Limb (tissue), 2 donors: ENCODE measurements at regions not wholly inside any gene's neighbourhood (a gene's known extent, or its start where the extent isn't known, plus 50 kb on each side); places are given as distances from the start of the nearest gene placed in this dataset.
"Not testable (repeated sequence)": the region's sequence is repeated elsewhere in the genome, so short reads cannot be mapped to it uniquely, and the experiment has no call there.

Experiments
- DNase-seq, 2 donors: peaks; one replicate each; pipeline ENCODE4 v3.0.0-alpha.2; 2016; ENCODE audit errors: extremely low spot score in 2 of 2

DNA sequence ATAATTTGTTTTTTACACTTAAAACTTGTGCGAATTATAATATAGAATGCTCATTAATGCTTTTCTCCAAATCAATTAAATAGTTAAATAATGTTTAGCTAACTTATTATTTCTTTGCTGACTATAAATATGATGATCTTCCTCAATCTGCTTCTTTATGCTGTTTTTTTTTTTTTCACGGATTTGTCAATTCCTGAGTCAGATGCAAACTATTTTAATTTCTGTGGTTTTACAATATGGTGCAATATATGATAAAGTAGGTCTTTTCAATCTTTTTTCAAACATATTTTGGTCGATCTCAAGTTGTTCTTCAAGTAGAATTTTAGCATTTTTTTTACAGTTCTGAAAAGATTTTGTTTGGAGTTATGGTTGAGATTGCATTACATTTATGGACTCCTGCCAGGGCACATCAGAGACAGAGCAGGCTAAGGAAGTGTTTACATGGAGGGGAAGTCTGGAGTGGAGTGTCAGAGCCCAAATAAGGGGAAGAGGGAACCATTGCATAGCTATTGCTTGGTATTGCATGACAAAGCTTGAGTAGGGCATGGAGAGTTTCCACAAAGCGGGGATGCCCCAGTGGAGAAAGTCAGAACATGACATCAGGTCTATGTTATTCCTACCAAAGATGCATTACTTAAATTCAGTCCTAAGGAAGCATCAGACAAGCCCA lies 204.4 kb downstream of the OTUD1 start:
- DNase-seq = no peak

DNA sequence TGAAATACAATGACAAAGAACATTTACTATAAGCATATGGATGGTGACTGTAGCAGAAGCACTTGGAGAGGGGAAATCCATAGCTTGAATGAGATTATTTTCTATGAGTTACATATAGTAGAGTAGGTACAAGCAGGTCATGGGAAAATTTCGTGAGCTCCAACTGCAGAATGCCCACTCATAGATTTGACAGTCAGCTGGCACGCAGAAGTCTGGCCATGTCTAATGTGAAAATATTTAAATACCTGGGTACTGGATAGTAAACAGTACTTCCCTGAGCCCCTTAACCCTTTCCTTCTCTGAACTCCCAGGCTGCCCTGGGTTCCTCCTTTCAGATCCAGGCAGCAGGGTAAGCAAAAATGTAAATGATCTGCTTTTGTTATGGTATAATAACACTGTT lies 209.7 kb downstream of the OTUD1 start:
- no peak for DNase-seq

DNA sequence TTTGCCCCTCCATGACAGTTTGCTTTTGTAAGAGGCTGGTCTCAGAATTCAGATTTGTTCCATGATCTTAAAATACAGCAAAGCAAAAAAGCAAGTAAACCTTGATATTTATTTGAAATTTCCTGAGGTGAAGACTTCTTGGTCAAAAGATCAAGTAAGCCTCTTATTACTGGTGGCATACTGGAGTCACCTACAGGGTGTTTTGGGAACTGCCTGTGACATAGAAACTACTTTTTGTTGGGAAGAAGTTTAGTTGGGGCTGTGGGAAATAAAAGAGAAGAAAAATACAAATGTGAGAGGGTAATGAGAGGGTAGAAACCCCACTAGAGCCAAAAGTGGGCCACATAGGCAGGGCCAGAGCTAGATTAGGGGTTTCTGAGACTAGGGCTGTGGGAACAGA lies 217.9 kb downstream of the OTUD1 start:
- DNase-seq = no peak

GRCh38 chr10:23657677-23658076 lies 218.8 kb downstream of the OTUD1 start:
- no peak for DNase-seq

DNA sequence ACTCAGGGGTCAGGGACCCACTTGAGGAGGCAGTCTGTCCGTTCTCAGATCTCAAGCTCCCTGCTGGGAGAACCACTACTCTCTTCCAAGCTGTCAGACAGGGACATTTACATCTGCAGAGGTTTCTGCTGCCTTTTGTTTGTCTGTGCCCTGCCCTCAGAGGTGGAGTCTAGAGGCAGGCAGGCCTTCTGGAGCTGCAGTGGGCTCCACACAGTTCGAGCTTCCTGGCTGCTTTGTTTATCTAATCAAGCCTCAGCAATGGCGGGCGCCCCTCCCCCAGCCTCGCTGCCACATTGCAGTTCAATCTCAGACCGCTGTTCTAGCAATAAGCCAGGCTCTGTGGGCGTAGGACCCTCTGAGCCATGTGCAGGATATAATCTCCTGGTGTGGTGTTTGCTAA lies 233.0 kb downstream of the OTUD1 start:
- DNase-seq = not testable (repeated sequence)

- DNase-seq = no peak
Observed at GRCh38 chr10:23675585-23675984, 236.7 kb downstream of the OTUD1 start.

GRCh38 chr10:23676296-23676695 lies 237.4 kb downstream of the OTUD1 start:
- no peak for DNase-seq

DNA sequence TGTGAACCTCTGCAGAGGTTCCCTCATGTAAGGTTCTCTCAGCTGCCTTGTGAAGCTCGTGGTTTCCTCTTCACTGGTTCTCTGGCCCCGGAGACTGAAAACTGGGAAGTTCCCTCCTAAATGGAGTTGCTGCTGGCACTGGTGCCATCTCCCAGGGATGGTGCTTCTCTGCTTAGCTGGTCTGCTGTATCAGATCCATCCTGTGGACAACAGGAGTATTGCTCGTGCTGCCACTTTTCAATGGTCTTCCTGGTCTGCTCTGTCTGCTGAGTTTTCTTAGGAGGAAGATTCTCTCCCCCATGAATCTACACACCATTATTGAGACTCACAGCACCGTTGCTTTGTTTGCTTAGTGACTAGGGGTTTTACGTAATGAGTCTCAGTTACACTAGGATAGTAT lies 247.8 kb downstream of the OTUD1 start:
- DNase-seq = no peak

GRCh38 chr10:23692736-23693135 lies 253.9 kb downstream of the OTUD1 start:
- no peak for DNase-seq

- DNase-seq = peak in 1 of 2 donors; percentile 57
Observed at GRCh38 chr10:23693501-23693901, 254.6 kb downstream of the OTUD1 start.

DNA sequence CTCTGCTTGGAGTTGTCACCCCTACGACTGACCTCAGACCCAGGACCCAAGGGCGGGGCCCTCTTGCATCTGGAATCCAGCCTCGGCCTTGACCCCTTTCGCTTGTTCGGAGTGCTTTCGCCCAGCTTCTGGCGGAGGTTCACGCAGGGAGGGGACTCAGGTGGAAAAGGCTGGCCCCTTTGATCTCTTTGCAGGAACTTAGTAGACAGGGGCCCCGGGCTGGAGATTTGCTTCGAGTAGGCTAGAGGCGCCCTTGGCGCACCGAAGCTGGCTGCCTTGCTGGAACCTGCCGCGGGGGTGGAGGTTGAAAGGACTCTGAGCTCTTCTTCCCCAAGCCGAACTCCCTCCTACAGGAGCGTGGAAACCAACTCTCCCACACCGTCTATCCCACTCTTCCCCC lies 255.1 kb downstream of the OTUD1 start:
- peak in 1 of 2 donors; percentile 50 for DNase-seq

GRCh38 chr10:23694446-23694920 lies 255.6 kb downstream of the OTUD1 start:
- peak; percentile 38 to 83 for DNase-seq

- peak in 1 of 2 donors; percentile 75 for DNase-seq
Observed at GRCh38 chr10:23694921-23695824, 256.3 kb downstream of the OTUD1 start.

DNA sequence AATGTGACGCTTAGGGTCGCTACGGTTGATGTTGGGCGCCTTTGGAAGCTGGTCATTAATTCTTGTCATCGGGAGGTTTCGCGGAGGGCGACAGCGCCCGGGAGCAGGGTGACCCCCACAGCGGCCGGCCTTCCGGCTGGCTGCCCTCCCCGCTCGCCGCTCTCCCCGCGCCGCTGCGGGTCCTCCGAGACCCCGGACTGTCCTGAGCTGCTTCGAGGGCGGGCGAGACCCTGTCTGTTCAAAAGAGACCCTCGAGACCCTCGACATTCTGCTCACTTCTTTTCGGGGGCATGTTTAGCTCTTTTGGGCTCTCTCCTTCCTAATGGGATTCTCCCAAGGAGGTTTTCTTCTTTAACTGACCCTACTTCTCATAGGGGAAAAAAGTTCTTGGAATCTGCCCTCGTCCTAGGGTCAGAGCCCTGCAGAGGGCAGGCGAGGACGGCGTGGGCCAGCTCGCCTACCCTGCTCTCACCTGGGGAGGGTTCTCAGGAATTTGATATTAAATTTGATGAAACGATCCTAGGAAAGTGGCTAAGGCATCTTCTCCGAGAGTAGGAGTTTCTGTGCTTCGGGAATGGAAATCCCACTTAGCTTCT lies 257.0 kb downstream of the OTUD1 start:
- DNase-seq = peak in 1 of 2 donors; percentile 34

- DNase-seq = no peak
Observed at GRCh38 chr10:23696476-23696875, 257.6 kb downstream of the OTUD1 start.

GRCh38 chr10:23702977-23703414 lies 264.1 kb downstream of the OTUD1 start:
- DNase-seq = peak; percentile 36 to 48

GRCh38 chr10:23715363-23715762 lies 276.5 kb downstream of the OTUD1 start:
- DNase-seq = no peak

DNA sequence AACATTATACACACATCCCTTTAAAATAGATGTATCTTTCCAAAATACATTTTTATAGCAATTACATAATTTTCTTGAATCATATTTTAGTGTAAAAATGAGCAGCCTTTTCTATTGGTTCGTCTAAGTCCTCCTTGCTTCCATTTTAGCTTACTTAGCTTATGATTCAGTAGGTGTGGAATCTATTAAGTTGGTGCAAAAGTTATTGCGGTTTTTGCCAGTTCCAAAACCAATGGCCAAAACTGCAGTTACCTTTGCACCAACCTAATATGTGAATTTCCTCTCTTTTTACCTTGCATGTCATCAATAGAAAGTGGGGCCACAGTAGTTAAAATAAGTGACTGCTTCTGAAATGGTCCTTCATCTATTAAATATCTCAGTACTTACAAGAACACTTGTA lies 279.0 kb downstream of the OTUD1 start:
- DNase-seq = no peak

DNA sequence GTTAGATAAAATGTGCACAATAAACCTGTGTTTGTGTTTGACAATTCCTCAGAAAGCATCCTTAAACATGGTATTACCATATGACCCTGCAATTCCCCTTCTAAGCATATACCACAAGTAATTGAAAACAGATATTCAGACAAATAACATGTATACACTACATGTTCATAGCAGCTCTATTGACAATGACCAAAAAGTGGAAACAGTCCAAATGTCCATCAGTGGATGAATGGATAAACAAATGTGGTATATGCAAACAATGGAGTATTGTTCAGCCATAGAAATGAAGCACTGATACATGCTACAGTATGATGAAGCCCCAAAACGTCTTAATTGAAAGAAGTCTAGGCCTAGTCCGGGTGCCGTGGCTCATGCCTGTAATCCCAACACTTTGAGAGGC lies 280.1 kb downstream of the OTUD1 start:
- DNase-seq = no peak

GRCh38 chr10:23723796-23724195 lies 284.9 kb downstream of the OTUD1 start:
- no peak for DNase-seq

GRCh38 chr10:23725548-23725947 lies 286.7 kb downstream of the OTUD1 start:
- peak in 1 of 2 donors; percentile 33 for DNase-seq

- no peak for DNase-seq
Observed at GRCh38 chr10:23742368-23742767, 303.5 kb downstream of the OTUD1 start.
